ENCODE measurements at regions not wholly inside any gene's neighbourhood (a gene's known extent, or its start where the extent isn't known, plus 50 kb on each side); places are given as distances from the start of the nearest gene placed in this dataset.

DNA sequence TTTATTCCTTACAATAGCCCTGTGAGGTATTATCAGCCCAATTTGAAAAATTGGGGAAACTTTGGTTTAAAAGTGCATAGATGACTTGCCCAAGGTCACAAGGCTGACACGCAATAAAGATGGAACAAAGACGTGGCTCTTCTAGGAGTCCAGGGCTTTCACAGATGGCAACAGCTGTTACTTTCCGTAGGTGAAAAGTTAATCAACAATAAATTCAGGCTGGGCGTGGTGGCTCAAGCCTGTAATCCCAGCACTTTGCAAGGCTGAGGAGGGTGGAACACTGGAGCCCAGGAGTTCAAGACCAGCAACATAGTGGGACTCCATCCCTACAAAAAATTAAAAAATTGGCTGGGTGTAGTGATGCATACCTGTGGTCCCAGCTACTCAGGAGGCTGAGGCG lies 87.8 kb upstream of the ATF3 start:
- H3K27ac ChIP-seq (ENCODE audit: low read depth, low read length, poor library complexity, severe bottlenecking), result no peak overlapping the region
- no peaks in the 10 kb centered on the region for H3K79me2 ChIP-seq (ENCODE audit: insufficient read depth, low read depth, low read length)
- H4K20me1 ChIP-seq (ENCODE audit: insufficient read depth, low read length), result no peaks in the 10 kb centered on the region
- H3K4me1 ChIP-seq (ENCODE audit: insufficient read depth, low read length, poor library complexity, severe bottlenecking), result no peaks in the 10 kb centered on the region
- no peaks in the 10 kb centered on the region for H3K9me2 ChIP-seq (ENCODE audit: insufficient read depth, low read length)
- TF ChIP-seq, protein P1, sequence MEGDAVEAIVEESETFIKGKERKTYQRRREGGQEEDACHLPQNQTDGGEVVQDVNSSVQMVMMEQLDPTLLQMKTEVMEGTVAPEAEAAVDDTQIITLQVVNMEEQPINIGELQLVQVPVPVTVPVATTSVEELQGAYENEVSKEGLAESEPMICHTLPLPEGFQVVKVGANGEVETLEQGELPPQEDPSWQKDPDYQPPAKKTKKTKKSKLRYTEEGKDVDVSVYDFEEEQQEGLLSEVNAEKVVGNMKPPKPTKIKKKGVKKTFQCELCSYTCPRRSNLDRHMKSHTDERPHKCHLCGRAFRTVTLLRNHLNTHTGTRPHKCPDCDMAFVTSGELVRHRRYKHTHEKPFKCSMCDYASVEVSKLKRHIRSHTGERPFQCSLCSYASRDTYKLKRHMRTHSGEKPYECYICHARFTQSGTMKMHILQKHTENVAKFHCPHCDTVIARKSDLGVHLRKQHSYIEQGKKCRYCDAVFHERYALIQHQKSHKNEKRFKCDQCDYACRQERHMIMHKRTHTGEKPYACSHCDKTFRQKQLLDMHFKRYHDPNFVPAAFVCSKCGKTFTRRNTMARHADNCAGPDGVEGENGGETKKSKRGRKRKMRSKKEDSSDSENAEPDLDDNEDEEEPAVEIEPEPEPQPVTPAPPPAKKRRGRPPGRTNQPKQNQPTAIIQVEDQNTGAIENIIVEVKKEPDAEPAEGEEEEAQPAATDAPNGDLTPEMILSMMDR (conservative IDR thresholded peaks at IDR 0.05; ENCODE audit: low read length), result no peak
- no peak for TF ChIP-seq EZH2phosphoT487 (IDR thresholded peaks at IDR 0.05; ENCODE audit: borderline replicate concordance, low read depth, low read length)
- CTCF ChIA-PET (ENCODE audit: unreplicated experiment), result no interaction called here
- no TSS peak for BruUV-seq (replicated peaks)
- no peak overlapping the region for H2AFZ ChIP-seq (ENCODE audit: low read length)
- DNase-seq (ENCODE audit: low spot score), result no peak
- H3K4me3 ChIP-seq (ENCODE audit: low read depth, low read length, poor library complexity, severe bottlenecking), result no peak overlapping the region
- H3K4me2 ChIP-seq (ENCODE audit: low read length), result no peak overlapping the region
- intact Hi-C loops (cut with micrococcal nuclease; ENCODE audit: unreplicated experiment), result no loop called here
- no peaks in the 10 kb centered on the region for H3K9me3 ChIP-seq (ENCODE audit: low read length)
- POLR2A ChIA-PET, result no interaction called here
- H3K36me3 ChIP-seq (ENCODE audit: insufficient read depth, low read length), result no peaks in the 10 kb centered on the region

DNA sequence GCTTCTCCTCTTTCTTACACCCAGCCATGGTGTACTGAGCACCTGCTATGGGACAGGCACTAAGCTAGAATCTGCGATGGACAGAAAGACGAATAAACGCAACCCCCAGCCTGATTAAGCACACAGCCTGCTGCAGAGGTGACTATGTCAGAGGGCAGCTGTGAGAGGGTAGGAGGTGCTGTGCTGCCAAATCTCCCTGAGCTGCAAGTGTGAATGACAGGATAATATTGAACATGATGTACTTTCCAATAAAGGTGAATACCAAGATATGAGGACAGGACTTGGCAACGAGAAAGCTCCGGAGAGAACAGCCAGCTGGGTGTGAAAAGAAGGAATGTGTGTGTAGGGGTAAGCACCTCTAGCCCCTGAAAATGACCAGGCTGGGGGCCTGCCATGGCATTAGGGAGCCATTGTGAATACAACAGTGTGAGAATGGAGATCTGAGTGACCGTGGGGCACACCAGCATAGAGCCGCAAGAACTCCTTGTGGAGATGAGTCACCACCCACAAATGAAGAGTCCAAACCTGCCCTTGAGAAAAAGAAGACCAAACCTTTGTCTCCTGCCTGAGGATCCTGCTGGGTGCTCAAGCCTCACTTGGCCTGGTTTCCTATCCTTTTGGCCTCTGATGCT lies 83.0 kb upstream of the ATF3 start:
- Histone ChIP-seq H3K4me3 (ENCODE audit: low read depth, low read length, poor library complexity, severe bottlenecking) (no peak overlapping the region), H3K4me2 (ENCODE audit: low read length) (no peak overlapping the region), H3K79me2 (ENCODE audit: insufficient read depth, low read depth, low read length) (no peaks in the 10 kb centered on the region), H3K27ac (ENCODE audit: low read depth, low read length, poor library complexity, severe bottlenecking) (no peak overlapping the region), H3K4me1 (ENCODE audit: insufficient read depth, low read length, poor library complexity, severe bottlenecking) (no peaks in the 10 kb centered on the region), H3K36me3 (ENCODE audit: insufficient read depth, low read length) (no peaks in the 10 kb centered on the region), H2AFZ (ENCODE audit: low read length) (no peak overlapping the region), H3K9me3 (ENCODE audit: low read length) (no peaks in the 10 kb centered on the region), H4K20me1 (ENCODE audit: insufficient read depth, low read length) (no peaks in the 10 kb centered on the region), H3K9me2 (ENCODE audit: insufficient read depth, low read length) (no peaks in the 10 kb centered on the region)
- no peak for DNase-seq (ENCODE audit: low spot score)
- ChIA-PET CTCF (ENCODE audit: unreplicated experiment) (no interaction called here), POLR2A (no interaction called here)
- no peak for TF ChIP-seq EZH2phosphoT487 (IDR thresholded peaks at IDR 0.05; ENCODE audit: borderline replicate concordance, low read depth, low read length)
- TF ChIP-seq, protein P1 (conservative IDR thresholded peaks at IDR 0.05; ENCODE audit: low read length), result no peak
- intact Hi-C loops (cut with micrococcal nuclease; ENCODE audit: unreplicated experiment), result no loop called here
- no TSS peak for BruUV-seq (replicated peaks)

DNA sequence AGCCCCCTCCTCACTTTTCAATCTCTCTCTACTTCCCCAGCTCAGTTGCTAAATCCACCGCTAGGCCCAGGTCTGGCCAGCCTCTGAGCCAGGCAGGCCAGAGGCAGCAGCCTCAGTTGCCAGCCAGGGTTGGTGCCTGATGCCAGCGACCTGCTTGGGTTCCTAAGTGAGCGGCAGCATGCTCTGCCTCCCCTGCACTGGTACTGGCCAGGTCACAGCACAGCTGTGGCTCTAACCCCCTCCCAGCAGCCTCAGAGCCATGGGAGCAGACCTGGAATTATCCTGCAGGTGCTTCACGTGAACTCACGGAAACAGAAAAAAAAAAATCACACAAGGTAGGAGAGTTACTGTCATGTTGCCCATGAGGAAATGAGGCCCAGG lies 82.5 kb upstream of the ATF3 start:
- Histone ChIP-seq H3K9me2 (ENCODE audit: insufficient read depth, low read length) (no peaks in the 10 kb centered on the region), H3K4me2 (ENCODE audit: low read length) (no peak overlapping the region), H3K4me1 (ENCODE audit: insufficient read depth, low read length, poor library complexity, severe bottlenecking) (no peaks in the 10 kb centered on the region), H3K79me2 (ENCODE audit: insufficient read depth, low read depth, low read length) (no peaks in the 10 kb centered on the region), H3K27ac (ENCODE audit: low read depth, low read length, poor library complexity, severe bottlenecking) (no peak overlapping the region), H4K20me1 (ENCODE audit: insufficient read depth, low read length) (no peaks in the 10 kb centered on the region), H3K36me3 (ENCODE audit: insufficient read depth, low read length) (no peaks in the 10 kb centered on the region), H3K4me3 (ENCODE audit: low read depth, low read length, poor library complexity, severe bottlenecking) (no peak overlapping the region), H2AFZ (ENCODE audit: low read length) (no peak overlapping the region), H3K9me3 (ENCODE audit: low read length) (no peaks in the 10 kb centered on the region)
- no peak for DNase-seq (ENCODE audit: low spot score)
- intact Hi-C loops (cut with micrococcal nuclease; ENCODE audit: unreplicated experiment), result no loop called here
- BruUV-seq (replicated peaks), result no TSS peak
- ChIA-PET CTCF (ENCODE audit: unreplicated experiment) (no interaction called here), POLR2A (no interaction called here)
- TF ChIP-seq, protein P1 (conservative IDR thresholded peaks at IDR 0.05; ENCODE audit: low read length), result no peak
- TF ChIP-seq EZH2phosphoT487 (IDR thresholded peaks at IDR 0.05; ENCODE audit: borderline replicate concordance, low read depth, low read length), result no peak

Measured in OCI-LY7 (cell line).